Chondrocyte (in vitro differentiated cells): ENCODE measurements at regions not wholly inside any gene's neighbourhood (a gene's known extent, or its start where the extent isn't known, plus 50 kb on each side); places are given as distances from the start of the nearest gene placed in this dataset.
A peak's percentile ranks its signal among the peaks of the same experiment; 100 is the strongest.

Experiments used
- DNase-seq: peaks from one replicate; pipeline ENCODE4 v3.0.0; 2021; ENCODE audit warnings: mixed read lengths, low spot score
- H3K27ac Mint-ChIP-seq: one replicate; pipeline ENCODE4 v1.8.0; 2021; ENCODE audit warnings: mild to moderate bottlenecking, moderate library complexity, mixed read lengths; ENCODE audit not compliant: unreplicated experiment
- H3K27me3 Mint-ChIP-seq: 2 replicates; pipeline ENCODE4 v1.8.0; 2021; ENCODE audit warnings: low read depth, mixed read lengths
- H3K36me3 Mint-ChIP-seq: 2 replicates; pipeline ENCODE4 v1.8.0; 2021; ENCODE audit warnings: low read depth, mixed read lengths
- H3K4me1 Mint-ChIP-seq: 2 replicates; pipeline ENCODE4 v1.8.0; 2021; ENCODE audit warnings: low read depth, mild to moderate bottlenecking, mixed read lengths
- H3K4me3 Mint-ChIP-seq: one replicate; pipeline ENCODE4 v1.8.0; 2021; ENCODE audit warnings: mild to moderate bottlenecking, moderate library complexity, mixed read lengths; ENCODE audit not compliant: unreplicated experiment
- H3K9me3 Mint-ChIP-seq: 2 replicates; pipeline ENCODE4 v1.8.0; 2021; ENCODE audit warnings: low read depth, mixed read lengths
- TF ChIP-seq, protein P1 (sequence below): fragments of 200-600 bp; sonication (generic); IDR thresholded peaks from 2 replicates; pipeline ENCODE4 v1.5.0; 2021; ENCODE audit warnings: antibody characterized with exemption, mild to moderate bottlenecking, moderate library complexity

DNA sequence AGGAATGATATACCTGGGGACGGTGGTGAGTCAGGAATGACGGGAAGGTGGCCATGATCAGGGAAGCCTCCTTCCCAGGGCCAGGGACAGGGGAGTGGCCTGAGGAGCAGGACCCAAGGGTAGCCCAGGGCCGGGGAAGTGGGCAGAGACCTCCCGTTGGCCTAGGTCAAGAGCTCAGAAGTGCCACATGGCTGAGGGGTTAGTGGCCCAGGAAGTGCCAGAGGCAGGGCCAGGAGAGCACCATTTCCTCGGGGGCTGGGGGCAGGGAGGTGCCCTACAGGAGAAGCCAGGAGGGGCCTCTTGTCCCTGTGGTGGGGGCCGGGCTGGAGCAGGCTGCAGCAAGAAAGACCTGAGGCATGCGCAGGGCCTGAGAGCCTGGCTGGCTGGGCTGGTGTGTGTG, 152.3 kb upstream of the ZSWIM2 start:
- H3K36me3 Mint-ChIP-seq, result no peaks in the 10 kb centered on the region
- peak; percentile 86 for DNase-seq
- no peak overlapping the region for H3K27ac Mint-ChIP-seq
- no peaks in the 10 kb centered on the region for H3K4me1 Mint-ChIP-seq
- H3K27me3 Mint-ChIP-seq, result peaks cover 13% of the 10 kb centered on the region
- TF ChIP-seq, protein P1, sequence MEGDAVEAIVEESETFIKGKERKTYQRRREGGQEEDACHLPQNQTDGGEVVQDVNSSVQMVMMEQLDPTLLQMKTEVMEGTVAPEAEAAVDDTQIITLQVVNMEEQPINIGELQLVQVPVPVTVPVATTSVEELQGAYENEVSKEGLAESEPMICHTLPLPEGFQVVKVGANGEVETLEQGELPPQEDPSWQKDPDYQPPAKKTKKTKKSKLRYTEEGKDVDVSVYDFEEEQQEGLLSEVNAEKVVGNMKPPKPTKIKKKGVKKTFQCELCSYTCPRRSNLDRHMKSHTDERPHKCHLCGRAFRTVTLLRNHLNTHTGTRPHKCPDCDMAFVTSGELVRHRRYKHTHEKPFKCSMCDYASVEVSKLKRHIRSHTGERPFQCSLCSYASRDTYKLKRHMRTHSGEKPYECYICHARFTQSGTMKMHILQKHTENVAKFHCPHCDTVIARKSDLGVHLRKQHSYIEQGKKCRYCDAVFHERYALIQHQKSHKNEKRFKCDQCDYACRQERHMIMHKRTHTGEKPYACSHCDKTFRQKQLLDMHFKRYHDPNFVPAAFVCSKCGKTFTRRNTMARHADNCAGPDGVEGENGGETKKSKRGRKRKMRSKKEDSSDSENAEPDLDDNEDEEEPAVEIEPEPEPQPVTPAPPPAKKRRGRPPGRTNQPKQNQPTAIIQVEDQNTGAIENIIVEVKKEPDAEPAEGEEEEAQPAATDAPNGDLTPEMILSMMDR, result no peak
- no peak overlapping the region for H3K4me3 Mint-ChIP-seq
- H3K9me3 Mint-ChIP-seq, result peaks cover 3% of the 10 kb centered on the region

DNA sequence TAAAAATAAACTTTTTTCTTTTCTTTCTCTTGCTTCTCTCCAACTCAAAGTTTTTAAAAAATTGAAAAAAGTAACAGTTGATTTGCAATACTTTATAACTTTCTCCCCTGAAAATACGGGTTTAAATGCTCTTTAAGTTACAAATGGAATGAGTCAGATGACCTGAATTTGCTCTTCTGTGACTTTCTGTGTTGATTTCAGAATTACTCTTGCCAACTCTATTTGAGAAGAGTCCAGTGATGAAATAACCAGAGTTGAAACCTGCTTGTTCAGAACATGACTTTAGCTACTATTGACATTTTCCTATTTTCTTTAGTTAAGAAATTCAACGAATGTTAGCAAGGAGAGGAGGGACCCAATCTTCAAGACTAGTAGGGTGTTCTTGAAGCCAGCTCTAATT, 146.1 kb upstream of the ZSWIM2 start:
- TF ChIP-seq, protein P1, result no peak

DNA sequence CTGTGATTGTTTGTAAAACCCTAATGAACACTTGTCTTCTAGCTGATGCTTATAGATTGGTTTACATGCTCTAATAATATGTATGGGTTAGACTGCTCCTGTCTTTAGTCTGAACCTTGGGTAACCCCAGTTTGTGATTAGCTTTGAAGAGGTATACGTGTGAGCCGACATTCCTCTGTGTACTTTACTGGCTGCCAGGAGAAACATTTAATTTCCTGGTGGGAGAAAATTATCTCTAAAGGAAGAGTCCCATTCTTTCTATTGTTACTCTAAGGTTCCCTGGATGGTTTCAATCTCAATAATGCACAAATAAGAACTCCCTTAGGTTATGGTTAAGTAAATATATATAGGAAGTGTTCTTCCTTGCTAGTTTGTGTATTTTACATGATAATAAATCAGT, 143.6 kb upstream of the ZSWIM2 start:
- H3K9me3 Mint-ChIP-seq, result peaks cover 27% of the 10 kb centered on the region
- TF ChIP-seq, protein P1, result no peak
- H3K36me3 Mint-ChIP-seq, result peaks cover 15% of the 10 kb centered on the region
- H3K4me1 Mint-ChIP-seq, result peaks cover 13% of the 10 kb centered on the region
- DNase-seq, result no peak
- H3K27ac Mint-ChIP-seq, result no peak overlapping the region
- H3K4me3 Mint-ChIP-seq, result no peak overlapping the region
- peaks cover 12% of the 10 kb centered on the region for H3K27me3 Mint-ChIP-seq

More for the DNA sequence above, 146.1 kb upstream of the ZSWIM2 start:
- Mint-ChIP-seq H3K27ac (peak overlapping the region; percentile 29), H3K9me3 (peaks cover 10% of the 10 kb centered on the region), H3K27me3 (peaks cover 12% of the 10 kb centered on the region), H3K36me3 (peaks cover 4% of the 10 kb centered on the region), H3K4me3 (no peak overlapping the region), H3K4me1 (peaks cover 13% of the 10 kb centered on the region)
- no peak for DNase-seq

DNA sequence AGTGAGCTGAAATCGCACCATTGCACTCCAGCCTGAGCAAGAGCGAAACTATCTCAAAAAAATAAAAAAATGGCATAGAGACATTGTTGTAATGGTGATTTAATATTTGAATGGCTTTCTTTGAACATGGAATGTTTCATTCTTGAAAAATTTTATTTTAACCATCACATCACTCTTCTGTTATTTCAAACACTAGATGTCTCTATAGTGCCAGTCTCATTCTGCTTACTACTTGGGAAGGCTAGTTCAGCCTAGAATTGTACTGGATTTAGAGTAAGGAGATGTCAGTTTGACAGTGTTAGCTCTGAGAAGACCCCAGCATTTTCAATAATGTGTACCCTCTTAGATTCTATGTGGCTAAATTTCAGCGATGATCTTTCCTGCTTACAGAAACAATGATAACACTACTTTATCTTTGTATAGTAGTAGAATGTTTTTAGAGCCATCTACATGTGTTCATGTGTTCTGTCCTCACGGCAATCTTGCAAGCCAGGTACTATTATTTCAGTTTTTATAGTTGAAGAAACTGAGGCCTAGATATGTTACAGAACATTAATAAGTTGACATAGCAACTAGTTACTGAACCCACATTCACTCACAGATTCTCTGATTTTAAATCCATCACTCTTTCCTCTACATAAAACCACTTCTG, 142.9 kb upstream of the ZSWIM2 start:
- TF ChIP-seq, protein P1, result peak; percentile 76
- no peak for DNase-seq
- no peak overlapping the region for H3K27ac Mint-ChIP-seq

DNA sequence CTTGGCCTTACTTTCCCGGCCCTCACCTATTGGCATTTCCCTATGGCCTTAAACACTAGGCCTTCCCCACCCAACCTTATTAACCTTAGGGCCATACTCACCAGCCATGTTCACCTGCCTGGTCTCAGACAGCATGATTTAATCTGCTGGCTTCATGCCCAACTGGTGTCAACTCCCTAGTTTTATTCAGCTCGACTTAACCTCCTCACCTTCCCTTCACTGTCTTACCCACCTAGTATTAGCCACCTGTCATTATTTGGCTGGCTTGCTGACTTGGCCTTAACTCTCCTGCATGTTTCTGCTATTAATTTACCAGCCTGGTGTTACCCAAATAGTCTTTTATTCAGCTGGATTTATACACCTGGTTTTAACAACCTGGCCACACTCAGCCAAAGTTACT, 136.0 kb upstream of the ZSWIM2 start:
- Mint-ChIP-seq H3K4me3 (no peak overlapping the region), H3K36me3 (peaks cover 14% of the 10 kb centered on the region), H3K9me3 (peaks cover 34% of the 10 kb centered on the region), H3K27me3 (no peaks in the 10 kb centered on the region), H3K27ac (no peak overlapping the region), H3K4me1 (no peaks in the 10 kb centered on the region)
- DNase-seq, result no peak
- TF ChIP-seq, protein P1, result no peak

More for the DNA sequence above, 142.9 kb upstream of the ZSWIM2 start:
- Mint-ChIP-seq H3K36me3 (peaks cover 15% of the 10 kb centered on the region), H3K27me3 (peaks cover 12% of the 10 kb centered on the region), H3K4me3 (no peak overlapping the region), H3K4me1 (peaks cover 13% of the 10 kb centered on the region), H3K9me3 (peaks cover 34% of the 10 kb centered on the region)
